ENCODE measurements at regions not wholly inside any gene's neighbourhood (a gene's known extent, or its start where the extent isn't known, plus 50 kb on each side); places are given as distances from the start of the nearest gene placed in this dataset.

DNA sequence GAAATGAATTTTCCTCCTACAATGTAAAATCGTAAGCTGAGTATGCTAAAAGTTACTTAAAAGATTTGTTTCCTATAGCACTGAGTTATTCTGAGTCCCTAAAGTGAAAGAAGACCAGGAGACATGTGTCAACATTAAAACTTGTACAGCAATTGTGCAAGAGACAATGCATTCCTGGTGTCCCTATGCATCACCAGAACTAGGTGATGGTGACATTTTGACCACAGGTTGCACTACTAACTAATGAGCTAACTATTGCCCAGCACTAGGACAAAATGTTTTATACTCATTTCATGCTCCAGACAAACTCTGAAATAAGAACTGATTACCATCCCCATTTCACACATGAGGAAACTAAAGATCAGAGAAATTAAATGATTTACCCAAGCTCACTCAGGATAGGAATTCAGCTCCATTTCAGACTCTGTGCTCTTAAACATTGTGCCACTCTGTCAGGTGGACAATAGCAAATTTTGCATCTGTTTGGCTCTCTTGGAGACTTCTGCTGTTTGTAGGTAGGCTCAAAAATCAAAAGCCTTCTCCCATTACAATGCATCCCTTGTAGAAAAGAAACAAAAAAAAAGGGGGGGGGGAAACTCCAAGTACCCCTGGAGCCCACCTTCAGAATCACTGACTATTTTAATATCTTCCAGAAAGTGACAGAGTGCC, 269.2 kb downstream of the ACTL7B start:
- H3K4me1 ChIP-seq (ENCODE audit: insufficient read depth, low read length): peaks cover 2% of the 10 kb centered on the region; the same call in 1 of the 2 replicates
- no peaks in the 10 kb centered on the region for H3K27me3 ChIP-seq (ENCODE audit: insufficient read depth, low read length)
- no CpG with 5 or more reads among the region's 1 CpG for WGBS (ENCODE audit: extremely low coverage, insufficient read length, low lambda C conversion rate)
- Mint-ChIP-seq H3K4me1 (peaks cover 29 to 32% of the 10 kb centered on the region in 2 experiments), H3K36me3 (ENCODE audit: insufficient read depth in 1 of 3, low read depth in 3 of 3) (no peaks in the 10 kb centered on the region), H3K9me3 (no peaks in the 10 kb centered on the region), H3K27ac (peak overlapping the region in 1 of 3 experiments; percentile 40; a peak in 1 of 7 replicates), H3K4me3 (no peak overlapping the region), H3K27me3 (ENCODE audit: low read depth) (no peaks in the 10 kb centered on the region)
- no peaks in the 10 kb centered on the region for H4K20me1 ChIP-seq (ENCODE audit: control insufficient read depth, insufficient read depth, insufficient read length)
- H3K9me3 ChIP-seq (ENCODE audit: control insufficient read depth, low read depth, low read length): no peaks in the 10 kb centered on the region
- H4K5ac ChIP-seq (ENCODE audit: insufficient read length, low read depth, low read length): no peak overlapping the region
- H2BK5ac ChIP-seq (ENCODE audit: insufficient read length, low read length): no peak overlapping the region
- no peak overlapping the region for H4K91ac ChIP-seq (ENCODE audit: insufficient read length, low read depth, low read length)
- H3K23me2 ChIP-seq (ENCODE audit: insufficient read length, low read depth, low read length, poor library complexity, severe bottlenecking): no peaks in the 10 kb centered on the region
- H2AFZ ChIP-seq (ENCODE audit: low read length): no peak overlapping the region
- H3K56ac ChIP-seq (ENCODE audit: insufficient read length, low read depth, low read length): no peak overlapping the region
- no peaks in the 10 kb centered on the region for H3K79me1 ChIP-seq (ENCODE audit: insufficient read depth, low read depth, low read length, poor library complexity, severe bottlenecking)
- H2BK120ac ChIP-seq (ENCODE audit: low read depth, low read length, poor library complexity, severe bottlenecking): no peak overlapping the region
- no peak overlapping the region for H2BK15ac ChIP-seq (ENCODE audit: low read depth, low read length)
- H2BK20ac ChIP-seq (ENCODE audit: low read depth, low read length, poor library complexity, severe bottlenecking): no peak overlapping the region
- no peak overlapping the region for H3K23ac ChIP-seq (ENCODE audit: insufficient read length, low read depth, low read length)
- H3K4ac ChIP-seq (ENCODE audit: low read depth, low read length): no peak overlapping the region
- TF ChIP-seq, protein P1, sequence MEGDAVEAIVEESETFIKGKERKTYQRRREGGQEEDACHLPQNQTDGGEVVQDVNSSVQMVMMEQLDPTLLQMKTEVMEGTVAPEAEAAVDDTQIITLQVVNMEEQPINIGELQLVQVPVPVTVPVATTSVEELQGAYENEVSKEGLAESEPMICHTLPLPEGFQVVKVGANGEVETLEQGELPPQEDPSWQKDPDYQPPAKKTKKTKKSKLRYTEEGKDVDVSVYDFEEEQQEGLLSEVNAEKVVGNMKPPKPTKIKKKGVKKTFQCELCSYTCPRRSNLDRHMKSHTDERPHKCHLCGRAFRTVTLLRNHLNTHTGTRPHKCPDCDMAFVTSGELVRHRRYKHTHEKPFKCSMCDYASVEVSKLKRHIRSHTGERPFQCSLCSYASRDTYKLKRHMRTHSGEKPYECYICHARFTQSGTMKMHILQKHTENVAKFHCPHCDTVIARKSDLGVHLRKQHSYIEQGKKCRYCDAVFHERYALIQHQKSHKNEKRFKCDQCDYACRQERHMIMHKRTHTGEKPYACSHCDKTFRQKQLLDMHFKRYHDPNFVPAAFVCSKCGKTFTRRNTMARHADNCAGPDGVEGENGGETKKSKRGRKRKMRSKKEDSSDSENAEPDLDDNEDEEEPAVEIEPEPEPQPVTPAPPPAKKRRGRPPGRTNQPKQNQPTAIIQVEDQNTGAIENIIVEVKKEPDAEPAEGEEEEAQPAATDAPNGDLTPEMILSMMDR (conservative IDR thresholded peaks at IDR 0.05): no peak
- H3T11ph ChIP-seq (ENCODE audit: low read length): no peak overlapping the region
- no peak for DNase-seq
- H2BK12ac ChIP-seq (ENCODE audit: insufficient read length, low read depth, low read length): no peak overlapping the region
- H4K8ac ChIP-seq (replicated peaks; ENCODE audit: insufficient read length, low read depth, low read length): no peak overlapping the region
- no peak overlapping the region for H3K4me2 ChIP-seq (ENCODE audit: insufficient read depth, insufficient read length, low read length)
- no peak overlapping the region for H3K14ac ChIP-seq (ENCODE audit: insufficient read depth, low read length)
- no peak overlapping the region for H3K27ac ChIP-seq (ENCODE audit: insufficient read length, low read depth, low read length)
- no peaks in the 10 kb centered on the region for H3K79me2 ChIP-seq (ENCODE audit: insufficient read depth, low read length)
- H3K9ac ChIP-seq (ENCODE audit: extremely low read depth, insufficient read length, low read length): no peak overlapping the region
- no peak overlapping the region for H2AK5ac ChIP-seq (ENCODE audit: insufficient read length, low read length)
- H3K18ac ChIP-seq (ENCODE audit: insufficient read length, low read depth, low read length): no peak overlapping the region
